Suprapubic skin (tissue), 3 donors: ENCODE measurements at regions not wholly inside any gene's neighbourhood (a gene's known extent, or its start where the extent isn't known, plus 50 kb on each side); places are given as distances from the start of the nearest gene placed in this dataset.

ENCODE experiments used
- POLR2A ChIP-seq, 2 donors: fragments of 450-650 bp; IDR thresholded peaks; one replicate each; pipeline ENCODE4 v1.6.1; 2017; ENCODE audit warnings: antibody characterized with exemption in 2 of 2, mild to moderate bottlenecking in 2 of 2, moderate library complexity in 2 of 2
- TF ChIP-seq, protein P1 (sequence below), 2 donors: fragments of 200-600 bp in 1 of 2; fragments of 450-650 bp in 1 of 2; sonication (generic) in 1 of 2; IDR thresholded peaks; one replicate each; pipeline ENCODE4 v1.5.1; 2016 to 2019; ENCODE audit warnings: antibody characterized with exemption in 2 of 2, mild to moderate bottlenecking in 1 of 2, moderate library complexity in 1 of 2

- no peak for TF ChIP-seq POLR2A (IDR thresholded peaks at IDR 0.05)
- TF ChIP-seq, protein P1, sequence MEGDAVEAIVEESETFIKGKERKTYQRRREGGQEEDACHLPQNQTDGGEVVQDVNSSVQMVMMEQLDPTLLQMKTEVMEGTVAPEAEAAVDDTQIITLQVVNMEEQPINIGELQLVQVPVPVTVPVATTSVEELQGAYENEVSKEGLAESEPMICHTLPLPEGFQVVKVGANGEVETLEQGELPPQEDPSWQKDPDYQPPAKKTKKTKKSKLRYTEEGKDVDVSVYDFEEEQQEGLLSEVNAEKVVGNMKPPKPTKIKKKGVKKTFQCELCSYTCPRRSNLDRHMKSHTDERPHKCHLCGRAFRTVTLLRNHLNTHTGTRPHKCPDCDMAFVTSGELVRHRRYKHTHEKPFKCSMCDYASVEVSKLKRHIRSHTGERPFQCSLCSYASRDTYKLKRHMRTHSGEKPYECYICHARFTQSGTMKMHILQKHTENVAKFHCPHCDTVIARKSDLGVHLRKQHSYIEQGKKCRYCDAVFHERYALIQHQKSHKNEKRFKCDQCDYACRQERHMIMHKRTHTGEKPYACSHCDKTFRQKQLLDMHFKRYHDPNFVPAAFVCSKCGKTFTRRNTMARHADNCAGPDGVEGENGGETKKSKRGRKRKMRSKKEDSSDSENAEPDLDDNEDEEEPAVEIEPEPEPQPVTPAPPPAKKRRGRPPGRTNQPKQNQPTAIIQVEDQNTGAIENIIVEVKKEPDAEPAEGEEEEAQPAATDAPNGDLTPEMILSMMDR (IDR thresholded peaks at IDR 0.05) = no peak
Observed at GRCh38 chr16:80009971-80010659, 409.6 kb upstream of the MAF start.
